Fibroblast of villous mesenchyme (primary cell): ENCODE measurements at regions not wholly inside any gene's neighbourhood (a gene's known extent, or its start where the extent isn't known, plus 50 kb on each side); places are given as distances from the start of the nearest gene placed in this dataset.

Source experiments
- DNase-seq: peaks from one replicate; pipeline ENCODE4 v3.0.0-alpha.2; 2010; ENCODE audit warnings: low read depth
- H3K4me3 ChIP-seq: 2 replicates; pipeline ENCODE4 v1.5.1; 2011; ENCODE audit warnings: low read depth, mild to moderate bottlenecking, low read length
- CTCF ChIP-seq: IDR thresholded peaks from 2 replicates; pipeline ENCODE4 v1.5.1; 2012; ENCODE audit warnings: low read depth, mild to moderate bottlenecking, low read length; ENCODE audit not compliant: insufficient read depth

GRCh38 chr9:4423207-4423610 is 67.1 kb upstream of the SLC1A1 start:
- no peak for TF ChIP-seq CTCF
- DNase-seq = no peak
- H3K4me3 ChIP-seq = no peak overlapping the region

GRCh38 chr9:4422495-4422894 is 67.8 kb upstream of the SLC1A1 start:
- TF ChIP-seq CTCF = no peak
- DNase-seq = no peak
- no peak overlapping the region for H3K4me3 ChIP-seq

- no peak for DNase-seq
- no peak overlapping the region for H3K4me3 ChIP-seq
- no peak for TF ChIP-seq CTCF
These were observed 68.4 kb upstream of the SLC1A1 start for GRCh38 chr9:4421847-4422246.

- TF ChIP-seq CTCF = no peak
- no peak for DNase-seq
- H3K4me3 ChIP-seq = no peak overlapping the region
These were observed 69.9 kb upstream of the SLC1A1 start for GRCh38 chr9:4420351-4420750.

DNA sequence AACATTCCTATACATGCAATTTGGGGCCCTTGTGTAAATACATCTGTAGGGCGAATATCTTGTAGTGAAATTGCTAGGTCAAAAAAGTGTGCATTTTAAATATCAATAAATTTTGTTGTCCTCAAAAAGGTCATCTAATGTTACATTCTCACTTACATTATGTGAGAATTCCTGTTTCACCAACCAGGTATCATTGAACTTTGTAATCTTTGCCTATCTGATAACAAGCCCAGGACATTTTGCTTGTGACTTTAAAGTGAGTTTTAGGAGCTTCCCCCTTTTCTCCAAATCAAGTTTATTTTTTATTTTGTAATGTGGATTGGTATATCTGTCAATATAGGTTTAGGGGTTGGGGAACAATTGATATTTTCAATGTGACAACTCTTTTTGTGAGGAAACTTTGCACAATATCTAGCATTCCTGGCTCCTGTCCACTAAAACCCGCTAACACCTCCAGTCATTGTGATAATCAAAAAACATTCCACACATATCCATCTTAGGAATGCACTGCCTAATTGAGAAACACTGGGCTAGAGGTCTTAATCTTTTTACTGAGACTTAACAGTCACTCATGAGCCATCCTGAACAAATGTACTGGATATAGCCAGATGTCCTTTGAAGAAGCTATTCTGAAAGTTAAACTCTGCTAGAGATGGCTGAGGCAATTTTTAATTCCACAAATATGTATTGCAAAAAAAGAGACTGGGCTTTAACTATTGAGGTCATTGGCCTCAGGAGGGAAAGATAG is 72.5 kb upstream of the SLC1A1 start:
- peak; percentile 68 for DNase-seq
- no peak for TF ChIP-seq CTCF
- no peak overlapping the region for H3K4me3 ChIP-seq

- DNase-seq = no peak
- no peak overlapping the region for H3K4me3 ChIP-seq
- no peak for TF ChIP-seq CTCF
These were observed 73.8 kb upstream of the SLC1A1 start for GRCh38 chr9:4416467-4416866.

- no peak for TF ChIP-seq CTCF
- no peak for DNase-seq
- H3K4me3 ChIP-seq = no peak overlapping the region
These were observed 75.0 kb upstream of the SLC1A1 start for GRCh38 chr9:4415281-4415680.
